Prostate gland (tissue), 2 donors: ENCODE measurements at regions not wholly inside any gene's neighbourhood (a gene's known extent, or its start where the extent isn't known, plus 50 kb on each side); places are given as distances from the start of the nearest gene placed in this dataset.

Experiments
- POLR2A ChIP-seq: fragments of 450-650 bp; IDR thresholded peaks from one replicate; pipeline ENCODE4 v1.6.1; 2016; ENCODE audit warnings: antibody characterized with exemption, mild to moderate bottlenecking
- TF ChIP-seq, protein P1 (sequence below), 4 experiments: fragments of 200-600 bp in 2 of 4; fragments of 450-650 bp in 2 of 4; sonication (generic) in 2 of 4; IDR thresholded peaks; 1 replicate in 3 of 4; 2 replicates in 1 of 4; pipeline ENCODE4 v1.5.1; 2016 to 2019; ENCODE audit warnings: antibody characterized with exemption in 4 of 4, mild to moderate bottlenecking in 2 of 4, moderate library complexity in 2 of 4

- TF ChIP-seq POLR2A, result no peak
- TF ChIP-seq, protein P1, sequence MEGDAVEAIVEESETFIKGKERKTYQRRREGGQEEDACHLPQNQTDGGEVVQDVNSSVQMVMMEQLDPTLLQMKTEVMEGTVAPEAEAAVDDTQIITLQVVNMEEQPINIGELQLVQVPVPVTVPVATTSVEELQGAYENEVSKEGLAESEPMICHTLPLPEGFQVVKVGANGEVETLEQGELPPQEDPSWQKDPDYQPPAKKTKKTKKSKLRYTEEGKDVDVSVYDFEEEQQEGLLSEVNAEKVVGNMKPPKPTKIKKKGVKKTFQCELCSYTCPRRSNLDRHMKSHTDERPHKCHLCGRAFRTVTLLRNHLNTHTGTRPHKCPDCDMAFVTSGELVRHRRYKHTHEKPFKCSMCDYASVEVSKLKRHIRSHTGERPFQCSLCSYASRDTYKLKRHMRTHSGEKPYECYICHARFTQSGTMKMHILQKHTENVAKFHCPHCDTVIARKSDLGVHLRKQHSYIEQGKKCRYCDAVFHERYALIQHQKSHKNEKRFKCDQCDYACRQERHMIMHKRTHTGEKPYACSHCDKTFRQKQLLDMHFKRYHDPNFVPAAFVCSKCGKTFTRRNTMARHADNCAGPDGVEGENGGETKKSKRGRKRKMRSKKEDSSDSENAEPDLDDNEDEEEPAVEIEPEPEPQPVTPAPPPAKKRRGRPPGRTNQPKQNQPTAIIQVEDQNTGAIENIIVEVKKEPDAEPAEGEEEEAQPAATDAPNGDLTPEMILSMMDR (IDR thresholded peaks at IDR 0.05), result no peak
Measured at GRCh38 chr5:18533137-18533536, 898.9 kb downstream of the TAF11L14 start.
